H9 (cell line): ENCODE measurements at regions not wholly inside any gene's neighbourhood (a gene's known extent, or its start where the extent isn't known, plus 50 kb on each side); places are given as distances from the start of the nearest gene placed in this dataset.

Experiments used
- DNase-seq: peaks from one replicate; pipeline ENCODE4 v3.0.0-alpha.2; 2017
- H2AFZ ChIP-seq: one replicate; pipeline ENCODE4 v1.6.1; 2013; ENCODE audit warnings: mild to moderate bottlenecking, low read length, control low read depth, moderate library complexity
- H2AK5ac ChIP-seq: 2 replicates; pipeline ENCODE4 v1.6.1; 2013; ENCODE audit warnings: low read length, control low read depth, mixed read lengths; ENCODE audit not compliant: insufficient read length
- H2BK120ac ChIP-seq: one replicate; pipeline ENCODE4 v1.6.1; 2013; ENCODE audit warnings: low read depth, mild to moderate bottlenecking, low read length, control low read depth, inconsistent platforms; ENCODE audit not compliant: poor library complexity, severe bottlenecking
- H2BK12ac ChIP-seq: 2 replicates; pipeline ENCODE4 v1.6.1; 2013; ENCODE audit warnings: low read length, control low read depth, mixed read lengths, low read depth; ENCODE audit not compliant: insufficient read length
- H2BK15ac ChIP-seq: 2 replicates; pipeline ENCODE4 v1.6.1; 2013; ENCODE audit warnings: low read depth, low read length, control low read depth
- H2BK20ac ChIP-seq: one replicate; pipeline ENCODE4 v1.6.1; 2013; ENCODE audit warnings: low read depth, mild to moderate bottlenecking, low read length, control low read depth, inconsistent platforms; ENCODE audit not compliant: poor library complexity, severe bottlenecking
- H2BK5ac ChIP-seq: 2 replicates; pipeline ENCODE4 v1.6.1; 2013; ENCODE audit warnings: low read length, control low read depth, mixed read lengths; ENCODE audit not compliant: insufficient read length
- H3K14ac ChIP-seq: 2 replicates; pipeline ENCODE4 v1.6.1; 2013; ENCODE audit warnings: low read length, control low read depth; ENCODE audit not compliant: insufficient read depth
- H3K18ac ChIP-seq: 2 replicates; pipeline ENCODE4 v1.6.1; 2013; ENCODE audit warnings: low read depth, mild to moderate bottlenecking, mixed read lengths, low read length, control low read depth; ENCODE audit not compliant: insufficient read length
- H3K23ac ChIP-seq: 2 replicates; pipeline ENCODE4 v1.6.1; 2013; ENCODE audit warnings: low read length, control low read depth, mixed read lengths, low read depth; ENCODE audit not compliant: insufficient read length
- H3K23me2 ChIP-seq: 2 replicates; pipeline ENCODE4 v1.6.1; 2013; ENCODE audit warnings: low read depth, mild to moderate bottlenecking, mixed read lengths, low read length, control low read depth; ENCODE audit not compliant: insufficient read length, poor library complexity, severe bottlenecking
- H3K27ac ChIP-seq: 2 replicates; pipeline ENCODE4 v1.5.1; 2013; ENCODE audit warnings: low read length, control low read depth, mixed read lengths, low read depth; ENCODE audit not compliant: insufficient read length
- H3K27me3 ChIP-seq: 2 replicates; pipeline ENCODE4 v1.6.1; 2013; ENCODE audit warnings: low read length, control low read depth, inconsistent platforms; ENCODE audit not compliant: insufficient read depth
- H3K4ac ChIP-seq: 2 replicates; pipeline ENCODE4 v1.6.1; 2013; ENCODE audit warnings: low read depth, mild to moderate bottlenecking, control low read depth, inconsistent platforms, low read length, moderate library complexity
- H3K4me1 ChIP-seq: 2 replicates; pipeline ENCODE4 v1.6.1; 2013; ENCODE audit warnings: low read length, control low read depth, inconsistent platforms; ENCODE audit not compliant: insufficient read depth
- H3K4me2 ChIP-seq: 2 replicates; pipeline ENCODE4 v1.6.1; 2013; ENCODE audit warnings: low read length, control low read depth, mixed read lengths; ENCODE audit not compliant: insufficient read length, insufficient read depth
- H3K56ac ChIP-seq: 2 replicates; pipeline ENCODE4 v1.6.1; 2013; ENCODE audit warnings: low read depth, mild to moderate bottlenecking, mixed read lengths, low read length, control low read depth; ENCODE audit not compliant: insufficient read length
- H3K79me1 ChIP-seq: 2 replicates; pipeline ENCODE4 v1.6.1; 2013; ENCODE audit warnings: low read depth, mild to moderate bottlenecking, moderate library complexity, low read length, control low read depth, inconsistent platforms; ENCODE audit not compliant: insufficient read depth, poor library complexity, severe bottlenecking
- H3K79me2 ChIP-seq: 2 replicates; pipeline ENCODE4 v1.6.1; 2013; ENCODE audit warnings: low read length, control low read depth, inconsistent platforms; ENCODE audit not compliant: insufficient read depth
- H3K9ac ChIP-seq: 2 replicates; pipeline ENCODE4 v1.6.1; 2013; ENCODE audit warnings: low read length, control low read depth, mixed read lengths; ENCODE audit not compliant: insufficient read length; ENCODE audit errors: extremely low read depth
- H3K9me3 ChIP-seq: one replicate; pipeline ENCODE4 v1.6.1; 2013; ENCODE audit warnings: low read depth, low read length, inconsistent platforms; ENCODE audit not compliant: control insufficient read depth
- H3T11ph ChIP-seq: one replicate; pipeline ENCODE4 v1.6.1; 2013; ENCODE audit warnings: mild to moderate bottlenecking, low read length, control low read depth, inconsistent platforms
- H4K20me1 ChIP-seq: one replicate; pipeline ENCODE4 v1.6.1; 2013; ENCODE audit not compliant: control insufficient read depth, insufficient read length, insufficient read depth
- H4K5ac ChIP-seq: 2 replicates; pipeline ENCODE4 v1.6.1; 2013; ENCODE audit warnings: low read depth, mild to moderate bottlenecking, mixed read lengths, low read length, control low read depth; ENCODE audit not compliant: insufficient read length
- H4K8ac ChIP-seq: replicated peaks from 2 replicates; pipeline ENCODE4 v1.6.1; 2013; ENCODE audit warnings: low read length, control low read depth, mixed read lengths, low read depth; ENCODE audit not compliant: insufficient read length
- H4K91ac ChIP-seq: 2 replicates; pipeline ENCODE4 v1.6.1; 2013; ENCODE audit warnings: low read depth, mild to moderate bottlenecking, moderate library complexity, mixed read lengths, low read length, control low read depth; ENCODE audit not compliant: insufficient read length
- H3K27ac Mint-ChIP-seq, 3 experiments: 2 replicates in 2 of 3; 3 replicates in 1 of 3; pipeline ENCODE4 v1.8.0; 2020 to 2021; ENCODE audit warnings: mixed read lengths in 3 of 3, mild to moderate bottlenecking in 1 of 3, moderate library complexity in 1 of 3
- H3K27me3 Mint-ChIP-seq: 2 replicates; pipeline ENCODE4 v1.8.0; 2021; ENCODE audit warnings: low read depth, mild to moderate bottlenecking, moderate library complexity, mixed read lengths
- H3K36me3 Mint-ChIP-seq, 3 experiments: 2 replicates in 2 of 3; 3 replicates in 1 of 3; pipeline ENCODE4 v1.8.0; 2020 to 2021; ENCODE audit warnings: low read depth in 3 of 3, mixed read lengths in 3 of 3; ENCODE audit not compliant: insufficient read depth in 1 of 3
- H3K4me1 Mint-ChIP-seq, 2 experiments: 2 replicates each; pipeline ENCODE4 v1.8.0; 2020; ENCODE audit warnings: mixed read lengths in 2 of 2
- H3K4me3 Mint-ChIP-seq, 2 experiments: 2 replicates in 1 of 2; 3 replicates in 1 of 2; pipeline ENCODE4 v1.8.0; 2020 to 2021; ENCODE audit warnings: mild to moderate bottlenecking in 2 of 2, mixed read lengths in 2 of 2, moderate library complexity in 1 of 2
- H3K9me3 Mint-ChIP-seq, 2 experiments: 2 replicates in 1 of 2; 3 replicates in 1 of 2; pipeline ENCODE4 v1.8.0; 2020; ENCODE audit warnings: mild to moderate bottlenecking in 2 of 2, mixed read lengths in 2 of 2, moderate library complexity in 1 of 2
- CTCF ChIP-seq: fragments of 200-600 bp; sonication (generic); conservative IDR thresholded peaks from 3 replicates; pipeline ENCODE4 v1.8.0; 2021; ENCODE audit warnings: antibody characterized with exemption, mild to moderate bottlenecking
- WGBS: extraction: QIAGEN DNeasy Blood & Tissue Kit; methylation state at CpG from one replicate; pipeline ENCODE4 v1.1.7; 2013; ENCODE audit warnings: missing lambda C conversion rate, low lambda C conversion rate, mixed read lengths; ENCODE audit not compliant: insufficient read length; ENCODE audit errors: extremely low coverage; 5-methylcytosine and 5-hydroxymethylcytosine counted together

GRCh38 chr2:129803871-129804270, 175.6 kb upstream of the RAB6C start:
- Mint-ChIP-seq H3K27ac (no peak overlapping the region), H3K4me1 (peaks cover 56 to 58% of the 10 kb centered on the region in 2 experiments), H3K4me3 (no peak overlapping the region), H3K9me3 (peaks cover 0 to 3% of the 10 kb centered on the region in 2 experiments; a peak in 1 of 5 replicates), H3K27me3 (peaks cover 2% of the 10 kb centered on the region), H3K36me3 (peaks cover 0 to 2% (median 0%) of the 10 kb centered on the region in 3 experiments; a peak in 1 of 7 replicates)
- WGBS: no CpG with 5 or more reads among the region's 3 CpGs
- Histone ChIP-seq H3K79me2 (no peaks in the 10 kb centered on the region), H2AFZ (no peak overlapping the region), H3K27ac (no peak overlapping the region), H3K9me3 (no peaks in the 10 kb centered on the region), H4K91ac (no peak overlapping the region), H3K14ac (no peak overlapping the region), H3K27me3 (no peaks in the 10 kb centered on the region), H3K79me1 (no peaks in the 10 kb centered on the region), H2BK12ac (no peak overlapping the region), H3K18ac (no peak overlapping the region), H4K8ac (no peak overlapping the region), H2BK15ac (no peak overlapping the region), H3K56ac (no peak overlapping the region), H3K9ac (no peak overlapping the region), H2BK20ac (no peak overlapping the region), H3K23ac (no peak overlapping the region), H3K4ac (no peak overlapping the region), H2BK5ac (no peak overlapping the region), H4K5ac (no peak overlapping the region), H3K4me1 (peaks cover 13% of the 10 kb centered on the region), H4K20me1 (no peaks in the 10 kb centered on the region), H3K4me2 (no peak overlapping the region), H3T11ph (no peak overlapping the region), H2BK120ac (no peak overlapping the region), H3K23me2 (no peaks in the 10 kb centered on the region), H2AK5ac (no peak overlapping the region)
- no peak for TF ChIP-seq CTCF
- no peak for DNase-seq
